SKM-1 treated with dmso at 0.1 percent for 144 hours (cell line): ENCODE measurements at regions not wholly inside any gene's neighbourhood (a gene's known extent, or its start where the extent isn't known, plus 50 kb on each side); places are given as distances from the start of the nearest gene placed in this dataset.
"Not testable (repeated sequence)": the region's sequence is repeated elsewhere in the genome, so short reads cannot be mapped to it uniquely, and the experiment has no call there.

Experiments
- DNase-seq: peaks from one replicate; lab custom pipeline; 2025; ENCODE audit not compliant: unreplicated experiment; lab: John Stamatoyannopoulos, UW

GRCh38 chr4:11894221-11894620 lies 465.5 kb upstream of the HS3ST1 start:
- no peak for DNase-seq

- no peak for DNase-seq
Measured at GRCh38 chr4:11889099-11889498, 460.4 kb upstream of the HS3ST1 start.

- no peak for DNase-seq
Measured at GRCh38 chr4:11881947-11882346, 453.3 kb upstream of the HS3ST1 start.

- DNase-seq: no peak
Measured at GRCh38 chr4:11881364-11881763, 452.7 kb upstream of the HS3ST1 start.

- DNase-seq: no peak
Measured at GRCh38 chr4:11878241-11878640, 449.5 kb upstream of the HS3ST1 start.

GRCh38 chr4:11876104-11876503 lies 447.4 kb upstream of the HS3ST1 start:
- no peak for DNase-seq

GRCh38 chr4:11869191-11869870 lies 440.6 kb upstream of the HS3ST1 start:
- no peak for DNase-seq

- DNase-seq: no peak
Measured at GRCh38 chr4:11866391-11866790, 437.7 kb upstream of the HS3ST1 start.

GRCh38 chr4:11860996-11861395 lies 432.3 kb upstream of the HS3ST1 start:
- no peak for DNase-seq

- DNase-seq: no peak
Measured at GRCh38 chr4:11857881-11858280, 429.2 kb upstream of the HS3ST1 start.

GRCh38 chr4:11847167-11847566 lies 418.5 kb upstream of the HS3ST1 start:
- peak; percentile 53 for DNase-seq

GRCh38 chr4:11843927-11844326 lies 415.2 kb upstream of the HS3ST1 start:
- DNase-seq: no peak

- peak; percentile 28 for DNase-seq
Measured at GRCh38 chr4:11843340-11843739, 414.6 kb upstream of the HS3ST1 start.

- DNase-seq: no peak
Measured at GRCh38 chr4:11842620-11843263, 414.0 kb upstream of the HS3ST1 start.

- no peak for DNase-seq
Measured at GRCh38 chr4:11839889-11840288, 411.2 kb upstream of the HS3ST1 start.

GRCh38 chr4:11831739-11832138 lies 403.0 kb upstream of the HS3ST1 start:
- no peak for DNase-seq

GRCh38 chr4:11824566-11824965 lies 395.9 kb upstream of the HS3ST1 start:
- peak; percentile 87 for DNase-seq

GRCh38 chr4:11821772-11822430 lies 393.2 kb upstream of the HS3ST1 start:
- no peak for DNase-seq

- no peak for DNase-seq
Measured at GRCh38 chr4:11817088-11817487, 388.4 kb upstream of the HS3ST1 start.

- DNase-seq: no peak
Measured at GRCh38 chr4:11814758-11815157, 386.1 kb upstream of the HS3ST1 start.

- no peak for DNase-seq
Measured at GRCh38 chr4:11813951-11814446, 385.3 kb upstream of the HS3ST1 start.

GRCh38 chr4:11811521-11811920 lies 382.8 kb upstream of the HS3ST1 start:
- DNase-seq: not testable (repeated sequence)
